NCI-H524 (cell line): ENCODE measurements at regions not wholly inside any gene's neighbourhood (a gene's known extent, or its start where the extent isn't known, plus 50 kb on each side); places are given as distances from the start of the nearest gene placed in this dataset.

Experiments used
- DNase-seq, 2 experiments: peaks; one replicate each; lab custom pipeline; 2025; lab: John Stamatoyannopoulos, UW

- no peak for DNase-seq
These were observed 718.9 kb downstream of the ARAP2 start for GRCh38 chr4:35525192-35525978.

- DNase-seq: no peak
These were observed 717.9 kb downstream of the ARAP2 start for GRCh38 chr4:35526456-35526855.

- DNase-seq: no peak
These were observed 709.4 kb downstream of the ARAP2 start for GRCh38 chr4:35534962-35535361.

GRCh38 chr4:35538807-35539206 is 705.5 kb downstream of the ARAP2 start:
- no peak for DNase-seq

- no peak for DNase-seq
These were observed 704.8 kb downstream of the ARAP2 start for GRCh38 chr4:35539404-35540055.

- DNase-seq: no peak
These were observed 703.0 kb downstream of the ARAP2 start for GRCh38 chr4:35541146-35541887.

GRCh38 chr4:35541888-35542213 is 702.5 kb downstream of the ARAP2 start:
- DNase-seq: no peak

GRCh38 chr4:35548921-35549320 is 695.4 kb downstream of the ARAP2 start:
- no peak for DNase-seq

- no peak for DNase-seq
These were observed 687.9 kb downstream of the ARAP2 start for GRCh38 chr4:35556387-35556786.

- DNase-seq: no peak
These were observed 684.6 kb downstream of the ARAP2 start for GRCh38 chr4:35559559-35560365.

GRCh38 chr4:35562861-35563260 is 681.5 kb downstream of the ARAP2 start:
- DNase-seq: no peak

- no peak for DNase-seq
These were observed 678.7 kb downstream of the ARAP2 start for GRCh38 chr4:35565640-35566039.

- DNase-seq: no peak
These were observed 653.3 kb downstream of the ARAP2 start for GRCh38 chr4:35591035-35591434.

- no peak for DNase-seq
These were observed 640.1 kb downstream of the ARAP2 start for GRCh38 chr4:35604252-35604651.

GRCh38 chr4:35604724-35605123 is 639.6 kb downstream of the ARAP2 start:
- no peak for DNase-seq

GRCh38 chr4:35608205-35608604 is 636.1 kb downstream of the ARAP2 start:
- DNase-seq: no peak

- DNase-seq: no peak
These were observed 630.2 kb downstream of the ARAP2 start for GRCh38 chr4:35614120-35614519.

- no peak for DNase-seq
These were observed 604.4 kb downstream of the ARAP2 start for GRCh38 chr4:35639929-35640328.

GRCh38 chr4:35643661-35644060 is 600.7 kb downstream of the ARAP2 start:
- no peak for DNase-seq

GRCh38 chr4:35644591-35644990 is 599.7 kb downstream of the ARAP2 start:
- DNase-seq: no peak

- DNase-seq: no peak
These were observed 595.3 kb downstream of the ARAP2 start for GRCh38 chr4:35649011-35649410.

- DNase-seq: peak in 1 of 2 experiments; percentile 35
These were observed 594.5 kb downstream of the ARAP2 start for GRCh38 chr4:35649778-35650177.
